NCI-H526 (cell line): ENCODE measurements at regions not wholly inside any gene's neighbourhood (a gene's known extent, or its start where the extent isn't known, plus 50 kb on each side); places are given as distances from the start of the nearest gene placed in this dataset.
A peak's percentile ranks its signal among the peaks of the same experiment; 100 is the strongest.

Source experiments
- DNase-seq, 2 experiments: peaks; one replicate each; lab custom pipeline; 2025; lab: John Stamatoyannopoulos, UW

- no peak for DNase-seq
These were observed 322.0 kb upstream of the SEMA3D start for GRCh38 chr7:85508642-85509410.

DNA sequence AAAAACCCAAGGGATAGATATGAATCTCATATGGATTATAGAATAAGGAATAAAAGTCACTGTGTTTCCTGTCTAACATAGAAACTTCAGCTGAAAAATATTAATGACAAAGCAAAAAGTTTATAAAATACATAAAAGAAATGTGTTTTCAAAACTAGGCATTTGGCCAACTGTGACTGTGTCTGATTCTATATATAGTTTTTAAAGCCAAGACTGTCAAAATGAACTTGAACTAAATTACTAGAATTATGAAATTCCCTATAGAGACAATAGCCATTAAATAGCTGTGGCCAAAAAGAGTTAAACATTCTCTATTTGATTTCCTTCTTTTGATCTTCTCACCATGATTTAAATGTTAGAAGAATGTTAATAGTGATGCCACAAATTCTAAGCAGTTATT, 311.2 kb upstream of the SEMA3D start:
- DNase-seq = no peak

DNA sequence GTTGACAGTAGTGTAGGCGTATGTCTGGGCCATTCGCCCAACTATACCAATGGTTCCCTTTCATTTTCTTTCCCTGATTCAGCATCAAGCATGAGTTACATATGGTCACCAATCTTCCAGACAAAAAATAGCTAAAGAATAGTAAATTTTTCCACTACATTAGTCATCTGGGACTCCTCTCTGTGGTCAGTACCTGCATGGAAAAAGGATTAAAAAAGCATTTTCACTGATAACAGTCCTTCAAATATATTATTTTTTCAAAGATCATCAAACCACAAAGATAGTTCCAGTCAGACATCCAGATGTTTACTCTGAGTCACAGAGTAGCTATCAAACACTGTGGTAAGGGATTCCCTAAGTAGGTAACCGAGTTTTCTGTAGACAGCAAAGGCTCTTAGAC, 302.6 kb upstream of the SEMA3D start:
- no peak for DNase-seq

DNA sequence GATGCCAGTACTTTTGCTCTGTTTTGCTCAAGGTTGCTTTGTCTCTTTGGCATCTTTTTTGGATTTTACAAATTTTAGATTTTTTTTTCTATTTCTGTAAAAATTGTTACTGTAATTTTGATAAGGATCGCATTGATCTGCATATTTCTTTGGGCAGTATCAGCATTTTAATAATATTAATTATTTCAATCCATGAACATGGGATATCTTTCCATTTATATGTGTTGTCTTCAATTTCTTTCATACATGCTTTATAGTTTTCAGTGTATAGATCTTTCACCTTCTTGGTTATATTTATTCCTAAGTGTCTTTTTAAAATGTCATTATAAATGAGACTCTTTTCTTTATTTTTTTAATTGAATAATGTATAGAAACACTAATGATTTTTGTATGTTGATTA, 301.6 kb upstream of the SEMA3D start:
- DNase-seq = no peak

GRCh38 chr7:85483177-85483576, 296.3 kb upstream of the SEMA3D start:
- no peak for DNase-seq

DNA sequence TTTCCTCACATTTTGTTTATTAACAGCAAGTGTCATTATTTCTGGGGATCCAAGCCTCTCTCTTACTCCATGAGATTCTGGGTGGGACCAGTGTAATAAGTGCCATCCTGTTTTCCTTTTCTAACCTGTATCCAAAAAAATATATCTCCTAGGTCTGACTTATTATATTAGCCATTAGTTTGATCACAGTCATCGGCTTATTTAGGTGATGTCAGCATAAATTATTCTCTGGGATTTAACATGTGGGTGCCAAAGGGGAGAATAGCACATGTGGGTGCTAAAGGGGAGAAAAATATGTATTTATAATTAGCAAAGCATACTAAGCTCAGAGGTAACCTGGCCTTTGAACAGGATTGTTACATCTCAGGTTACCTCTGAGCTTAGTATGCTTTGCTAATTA, 293.8 kb upstream of the SEMA3D start:
- DNase-seq = no peak

GRCh38 chr7:85479918-85480643, 293.2 kb upstream of the SEMA3D start:
- DNase-seq = no peak

GRCh38 chr7:85478530-85478929, 291.7 kb upstream of the SEMA3D start:
- DNase-seq = no peak

- DNase-seq = no peak
These were observed 288.6 kb upstream of the SEMA3D start for GRCh38 chr7:85475476-85475875.

DNA sequence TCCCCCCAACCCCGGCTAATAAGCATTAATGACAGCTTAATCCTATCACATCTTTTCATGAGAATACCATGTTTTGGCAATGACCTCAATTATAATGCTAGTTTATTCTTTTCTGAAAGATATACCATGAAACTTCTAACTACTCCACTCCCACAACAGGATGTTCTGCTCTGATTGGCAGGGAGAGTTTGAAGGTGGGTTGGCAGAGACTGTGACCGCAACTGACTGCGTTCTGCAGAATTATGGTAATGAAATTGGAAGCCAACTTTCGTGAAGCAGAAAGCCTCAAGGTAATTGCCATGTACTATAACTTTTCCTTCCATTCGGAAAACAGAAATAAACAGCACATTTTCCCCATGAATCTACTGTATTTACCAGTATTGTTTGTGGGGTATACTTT, 288.2 kb upstream of the SEMA3D start:
- no peak for DNase-seq

GRCh38 chr7:85474234-85474633, 287.4 kb upstream of the SEMA3D start:
- DNase-seq = no peak

DNA sequence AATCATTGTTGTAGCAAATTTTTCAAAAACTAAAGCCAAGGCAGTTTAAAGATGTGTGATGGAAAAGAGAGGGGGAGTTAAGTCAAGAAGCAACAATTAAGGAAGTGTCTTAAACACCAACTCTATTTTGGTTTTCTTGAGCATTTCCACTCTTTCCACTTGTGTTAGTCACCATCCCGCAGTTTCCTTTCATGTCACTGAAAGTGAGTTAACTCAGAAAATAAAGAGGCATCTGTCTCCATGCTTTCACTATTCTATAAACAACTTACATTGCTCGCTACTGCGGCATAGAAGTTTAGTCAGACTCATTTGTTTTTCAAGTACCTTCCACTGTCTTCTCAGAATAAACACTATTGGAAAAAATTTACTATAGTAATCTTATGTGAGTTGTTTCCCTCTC, 284.9 kb upstream of the SEMA3D start:
- no peak for DNase-seq

DNA sequence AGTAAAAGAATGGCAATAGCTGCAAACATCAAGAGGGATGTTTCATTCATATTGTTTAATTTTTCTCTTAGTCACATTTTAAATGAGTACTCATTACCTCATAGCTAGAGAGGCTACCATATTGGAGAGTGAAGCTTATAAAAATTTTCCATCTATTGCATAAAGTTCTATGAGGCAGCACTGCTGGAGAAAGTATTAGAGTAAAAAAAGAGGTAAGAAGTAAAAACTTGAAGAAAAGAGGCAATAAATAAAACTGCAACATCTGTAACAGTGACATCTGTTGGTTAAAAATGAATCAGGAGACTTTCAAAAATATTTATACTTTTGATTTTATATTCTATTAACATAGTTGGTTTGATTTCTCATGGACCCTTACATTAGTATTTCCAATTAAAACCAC, 284.5 kb upstream of the SEMA3D start:
- DNase-seq = no peak

DNA sequence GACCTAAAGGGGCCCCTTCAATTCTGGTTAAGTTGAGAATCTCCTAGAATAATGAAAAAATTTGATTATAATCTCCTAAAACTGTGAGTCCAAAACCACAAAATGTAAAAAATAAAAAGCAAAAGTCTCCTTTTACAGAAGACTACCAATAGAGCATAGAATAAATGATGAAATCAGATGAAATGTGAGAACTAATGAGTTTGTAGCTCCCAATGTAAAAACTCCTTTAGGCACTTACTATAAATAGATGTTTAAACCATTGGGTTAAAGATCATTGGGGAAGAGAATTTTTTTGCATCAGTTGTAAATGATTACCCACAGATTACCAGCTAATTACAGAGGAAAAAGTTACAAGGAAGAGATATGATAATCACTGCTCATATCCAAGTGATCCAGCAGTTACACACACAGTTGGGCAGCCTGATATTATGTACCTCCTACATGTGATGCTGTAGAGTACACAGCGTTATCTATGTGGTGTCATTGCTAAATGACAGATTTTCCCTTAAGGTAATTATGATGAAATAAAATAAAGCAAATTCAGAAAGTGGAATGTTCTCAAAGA, 282.7 kb upstream of the SEMA3D start:
- no peak for DNase-seq

GRCh38 chr7:85464042-85464651, 277.3 kb upstream of the SEMA3D start:
- DNase-seq = peak in 1 of 2 experiments; percentile 34

- DNase-seq = no peak
These were observed 275.8 kb upstream of the SEMA3D start for GRCh38 chr7:85462671-85463070.

GRCh38 chr7:85457911-85458310, 271.1 kb upstream of the SEMA3D start:
- no peak for DNase-seq

GRCh38 chr7:85456254-85456653, 269.4 kb upstream of the SEMA3D start:
- DNase-seq = no peak

- no peak for DNase-seq
These were observed 268.0 kb upstream of the SEMA3D start for GRCh38 chr7:85454904-85455303.

- DNase-seq = no peak
These were observed 265.8 kb upstream of the SEMA3D start for GRCh38 chr7:85452674-85453073.

DNA sequence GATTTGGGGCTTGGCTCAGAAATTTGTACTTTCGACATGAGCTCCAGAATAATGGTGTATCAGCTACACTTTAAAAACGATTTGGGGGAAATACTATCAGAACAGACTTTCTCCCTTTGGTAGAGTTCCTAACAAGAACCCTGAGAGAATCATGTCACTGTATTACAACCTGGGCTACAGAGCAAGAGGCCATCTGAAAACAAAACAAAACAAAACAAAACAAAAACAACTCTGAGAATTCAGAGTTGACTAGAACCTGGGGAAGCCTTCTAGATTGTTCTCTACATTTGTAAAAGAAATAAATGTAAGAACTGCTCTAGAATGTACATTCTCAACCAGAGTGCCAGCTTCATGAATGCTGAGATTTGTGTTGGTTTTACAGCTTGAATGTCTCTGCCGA, 262.6 kb upstream of the SEMA3D start:
- DNase-seq = no peak

- DNase-seq = no peak
These were observed 260.1 kb upstream of the SEMA3D start for GRCh38 chr7:85447004-85447403.

- no peak for DNase-seq
These were observed 239.7 kb upstream of the SEMA3D start for GRCh38 chr7:85426487-85426960.
